ENCODE measurements at regions not wholly inside any gene's neighbourhood (a gene's known extent, or its start where the extent isn't known, plus 50 kb on each side); places are given as distances from the start of the nearest gene placed in this dataset.

DNA sequence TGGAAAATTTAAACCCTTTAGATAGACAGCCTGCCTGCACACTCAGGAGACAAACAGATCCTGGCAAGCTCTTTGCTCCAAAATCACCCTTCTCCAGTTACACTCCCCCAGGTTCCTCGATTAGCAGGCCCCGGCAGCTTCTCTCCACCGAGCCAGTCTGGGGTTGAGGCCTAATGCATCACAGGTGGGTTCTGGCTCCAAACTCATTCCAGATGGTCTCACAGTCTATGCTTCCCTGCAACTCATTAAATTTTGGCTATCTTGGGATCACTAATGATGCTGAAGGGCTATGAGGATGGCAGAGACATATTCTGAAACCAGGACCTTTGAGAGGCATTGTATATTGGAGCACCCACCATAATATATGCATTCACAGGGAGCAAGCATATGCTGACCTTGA is 559.8 kb upstream of the USP24 start:
- WGBS, 2 experiments (ENCODE audit: insufficient coverage in 1 of 2, insufficient read length in 1 of 2) = 89 to 100% methylated on average over 3 of the region's 3 CpGs
- Mint-ChIP-seq H3K27me3 (ENCODE audit: insufficient read depth) (no peaks in the 10 kb centered on the region), H3K36me3 (ENCODE audit: low read depth) (no peaks in the 10 kb centered on the region), H3K27ac (no peak overlapping the region), H3K4me3 (no peak overlapping the region), H3K9me3 (no peaks in the 10 kb centered on the region), H3K4me1 (peaks cover 2% of the 10 kb centered on the region)
- TF ChIP-seq, protein P1, sequence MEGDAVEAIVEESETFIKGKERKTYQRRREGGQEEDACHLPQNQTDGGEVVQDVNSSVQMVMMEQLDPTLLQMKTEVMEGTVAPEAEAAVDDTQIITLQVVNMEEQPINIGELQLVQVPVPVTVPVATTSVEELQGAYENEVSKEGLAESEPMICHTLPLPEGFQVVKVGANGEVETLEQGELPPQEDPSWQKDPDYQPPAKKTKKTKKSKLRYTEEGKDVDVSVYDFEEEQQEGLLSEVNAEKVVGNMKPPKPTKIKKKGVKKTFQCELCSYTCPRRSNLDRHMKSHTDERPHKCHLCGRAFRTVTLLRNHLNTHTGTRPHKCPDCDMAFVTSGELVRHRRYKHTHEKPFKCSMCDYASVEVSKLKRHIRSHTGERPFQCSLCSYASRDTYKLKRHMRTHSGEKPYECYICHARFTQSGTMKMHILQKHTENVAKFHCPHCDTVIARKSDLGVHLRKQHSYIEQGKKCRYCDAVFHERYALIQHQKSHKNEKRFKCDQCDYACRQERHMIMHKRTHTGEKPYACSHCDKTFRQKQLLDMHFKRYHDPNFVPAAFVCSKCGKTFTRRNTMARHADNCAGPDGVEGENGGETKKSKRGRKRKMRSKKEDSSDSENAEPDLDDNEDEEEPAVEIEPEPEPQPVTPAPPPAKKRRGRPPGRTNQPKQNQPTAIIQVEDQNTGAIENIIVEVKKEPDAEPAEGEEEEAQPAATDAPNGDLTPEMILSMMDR (conservative IDR thresholded peaks at IDR 0.05) = no peak
- Histone ChIP-seq H3K4me1 (ENCODE audit: control insufficient read depth, insufficient read depth, low read length) (no peaks in the 10 kb centered on the region), H3K9me3 (ENCODE audit: control insufficient read depth, low read length) (no peaks in the 10 kb centered on the region), H3K27ac (ENCODE audit: low read depth, low read length) (no peak overlapping the region), H3K4me3 (ENCODE audit: low read length) (no peak overlapping the region), H3K36me3 (ENCODE audit: control insufficient read depth, insufficient read depth, low read length) (no peaks in the 10 kb centered on the region), H3K27me3 (ENCODE audit: control insufficient read depth, insufficient read depth, low read length, poor library complexity, severe bottlenecking) (no peaks in the 10 kb centered on the region), H3K9ac (ENCODE audit: extremely low read depth, low read length, poor library complexity, severe bottlenecking) (no peak overlapping the region)
- DNase-seq = no peak

DNA sequence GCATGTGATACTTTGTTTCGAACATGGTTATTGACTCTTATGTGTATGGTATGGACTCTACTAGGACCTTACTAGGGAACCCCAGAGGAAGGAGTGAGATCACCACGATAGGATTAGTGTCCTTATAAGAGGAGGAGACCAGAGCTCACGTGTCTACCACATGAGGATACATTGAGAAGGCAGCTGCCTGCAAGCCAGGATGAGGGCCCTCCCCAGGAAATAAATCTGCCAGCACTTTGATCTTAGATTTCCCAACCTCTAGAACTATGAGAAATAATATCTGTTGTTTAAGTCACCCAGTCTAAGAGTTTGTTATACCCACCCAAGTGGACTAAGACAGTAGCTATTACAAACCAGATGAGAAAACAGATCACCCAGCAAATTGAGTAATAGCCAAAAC is 559.3 kb upstream of the USP24 start:
- Mint-ChIP-seq H3K27me3 (ENCODE audit: insufficient read depth) (no peaks in the 10 kb centered on the region), H3K36me3 (ENCODE audit: low read depth) (no peaks in the 10 kb centered on the region), H3K4me3 (no peak overlapping the region), H3K27ac (no peak overlapping the region), H3K4me1 (peaks cover 2% of the 10 kb centered on the region), H3K9me3 (no peaks in the 10 kb centered on the region)
- DNase-seq = no peak
- Histone ChIP-seq H3K9me3 (ENCODE audit: control insufficient read depth, low read length) (no peaks in the 10 kb centered on the region), H3K36me3 (ENCODE audit: control insufficient read depth, insufficient read depth, low read length) (no peaks in the 10 kb centered on the region), H3K4me1 (ENCODE audit: control insufficient read depth, insufficient read depth, low read length) (no peaks in the 10 kb centered on the region), H3K27me3 (ENCODE audit: control insufficient read depth, insufficient read depth, low read length, poor library complexity, severe bottlenecking) (no peaks in the 10 kb centered on the region), H3K27ac (ENCODE audit: low read depth, low read length) (no peak overlapping the region), H3K9ac (ENCODE audit: extremely low read depth, low read length, poor library complexity, severe bottlenecking) (no peak overlapping the region), H3K4me3 (ENCODE audit: low read length) (no peak overlapping the region)
- 90 to 92% methylated on average over 3 of the region's 3 CpGs for WGBS, 2 experiments (ENCODE audit: insufficient coverage in 1 of 2, insufficient read length in 1 of 2)
- TF ChIP-seq, protein P1 (conservative IDR thresholded peaks at IDR 0.05) = no peak

DNA sequence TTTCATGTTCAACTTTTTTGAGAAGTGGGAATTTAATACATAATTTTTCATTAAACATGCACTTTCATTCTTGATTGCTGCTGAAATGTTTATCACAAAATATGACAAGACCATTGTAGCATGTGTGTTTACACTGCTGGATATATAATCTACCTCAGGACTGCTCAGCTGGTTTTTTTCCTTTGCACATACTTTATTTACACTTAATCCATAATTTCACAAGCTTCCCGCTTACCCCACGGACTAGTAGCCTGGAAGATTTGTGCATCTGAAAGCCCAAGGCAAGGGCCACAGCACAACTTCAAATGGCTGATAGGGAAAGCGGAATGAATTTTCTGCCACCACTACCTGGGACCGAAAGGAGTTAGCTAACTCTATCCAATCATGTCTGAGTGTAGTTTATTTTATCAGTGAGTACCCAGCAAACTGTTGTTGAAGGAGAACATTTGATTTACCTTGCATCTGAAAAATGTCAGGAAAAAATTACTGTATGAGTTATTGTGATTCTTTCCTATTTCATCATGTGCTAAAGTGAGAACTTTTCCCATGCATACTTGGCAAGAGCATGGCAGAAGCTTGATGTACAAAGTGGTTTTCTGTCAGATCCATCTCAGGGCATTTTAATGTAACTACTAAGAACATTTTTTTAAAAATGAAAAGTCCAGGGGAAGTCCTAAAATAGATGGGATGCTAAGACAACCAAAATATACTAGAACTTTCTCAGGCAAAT is 558.2 kb upstream of the USP24 start:
- H3K27me3 ChIP-seq (ENCODE audit: control insufficient read depth, insufficient read depth, low read length, poor library complexity, severe bottlenecking) = no peaks in the 10 kb centered on the region
- H3K4me1 Mint-ChIP-seq = peaks cover 2% of the 10 kb centered on the region
- no peak overlapping the region for H3K4me3 Mint-ChIP-seq
- H3K27ac Mint-ChIP-seq = no peak overlapping the region
- 95 to 100% methylated on average over 2 to 4 of the region's 4 CpGs for WGBS, 2 experiments (ENCODE audit: insufficient coverage in 1 of 2, insufficient read length in 1 of 2)
- H3K36me3 Mint-ChIP-seq (ENCODE audit: low read depth) = no peaks in the 10 kb centered on the region
- H3K4me3 ChIP-seq (ENCODE audit: low read length) = no peak overlapping the region
- no peak overlapping the region for H3K27ac ChIP-seq (ENCODE audit: low read depth, low read length)
- no peaks in the 10 kb centered on the region for H3K36me3 ChIP-seq (ENCODE audit: control insufficient read depth, insufficient read depth, low read length)
- no peaks in the 10 kb centered on the region for H3K4me1 ChIP-seq (ENCODE audit: control insufficient read depth, insufficient read depth, low read length)
- TF ChIP-seq, protein P1 (conservative IDR thresholded peaks at IDR 0.05) = no peak
- no peaks in the 10 kb centered on the region for H3K27me3 Mint-ChIP-seq (ENCODE audit: insufficient read depth)
- H3K9me3 Mint-ChIP-seq = no peaks in the 10 kb centered on the region
- no peaks in the 10 kb centered on the region for H3K9me3 ChIP-seq (ENCODE audit: control insufficient read depth, low read length)
- H3K9ac ChIP-seq (ENCODE audit: extremely low read depth, low read length, poor library complexity, severe bottlenecking) = no peak overlapping the region
- DNase-seq = no peak

Measured in endodermal cell (in vitro differentiated cells).